H9 (cell line): ENCODE measurements at regions not wholly inside any gene's neighbourhood (a gene's known extent, or its start where the extent isn't known, plus 50 kb on each side); places are given as distances from the start of the nearest gene placed in this dataset.

Experiments used
- DNase-seq: peaks from one replicate; pipeline ENCODE4 v3.0.0-alpha.2; 2017
- H2AFZ ChIP-seq: one replicate; pipeline ENCODE4 v1.6.1; 2013; ENCODE audit warnings: mild to moderate bottlenecking, low read length, control low read depth, moderate library complexity
- H2AK5ac ChIP-seq: 2 replicates; pipeline ENCODE4 v1.6.1; 2013; ENCODE audit warnings: low read length, control low read depth, mixed read lengths; ENCODE audit not compliant: insufficient read length
- H2BK120ac ChIP-seq: one replicate; pipeline ENCODE4 v1.6.1; 2013; ENCODE audit warnings: low read depth, mild to moderate bottlenecking, low read length, control low read depth, inconsistent platforms; ENCODE audit not compliant: poor library complexity, severe bottlenecking
- H2BK12ac ChIP-seq: 2 replicates; pipeline ENCODE4 v1.6.1; 2013; ENCODE audit warnings: low read length, control low read depth, mixed read lengths, low read depth; ENCODE audit not compliant: insufficient read length
- H2BK15ac ChIP-seq: 2 replicates; pipeline ENCODE4 v1.6.1; 2013; ENCODE audit warnings: low read depth, low read length, control low read depth
- H2BK20ac ChIP-seq: one replicate; pipeline ENCODE4 v1.6.1; 2013; ENCODE audit warnings: low read depth, mild to moderate bottlenecking, low read length, control low read depth, inconsistent platforms; ENCODE audit not compliant: poor library complexity, severe bottlenecking
- H2BK5ac ChIP-seq: 2 replicates; pipeline ENCODE4 v1.6.1; 2013; ENCODE audit warnings: low read length, control low read depth, mixed read lengths; ENCODE audit not compliant: insufficient read length
- H3K14ac ChIP-seq: 2 replicates; pipeline ENCODE4 v1.6.1; 2013; ENCODE audit warnings: low read length, control low read depth; ENCODE audit not compliant: insufficient read depth
- H3K18ac ChIP-seq: 2 replicates; pipeline ENCODE4 v1.6.1; 2013; ENCODE audit warnings: low read depth, mild to moderate bottlenecking, mixed read lengths, low read length, control low read depth; ENCODE audit not compliant: insufficient read length
- H3K23ac ChIP-seq: 2 replicates; pipeline ENCODE4 v1.6.1; 2013; ENCODE audit warnings: low read length, control low read depth, mixed read lengths, low read depth; ENCODE audit not compliant: insufficient read length
- H3K23me2 ChIP-seq: 2 replicates; pipeline ENCODE4 v1.6.1; 2013; ENCODE audit warnings: low read depth, mild to moderate bottlenecking, mixed read lengths, low read length, control low read depth; ENCODE audit not compliant: insufficient read length, poor library complexity, severe bottlenecking
- H3K27ac ChIP-seq: 2 replicates; pipeline ENCODE4 v1.5.1; 2013; ENCODE audit warnings: low read length, control low read depth, mixed read lengths, low read depth; ENCODE audit not compliant: insufficient read length
- H3K27me3 ChIP-seq: 2 replicates; pipeline ENCODE4 v1.6.1; 2013; ENCODE audit warnings: low read length, control low read depth, inconsistent platforms; ENCODE audit not compliant: insufficient read depth
- H3K4ac ChIP-seq: 2 replicates; pipeline ENCODE4 v1.6.1; 2013; ENCODE audit warnings: low read depth, mild to moderate bottlenecking, control low read depth, inconsistent platforms, low read length, moderate library complexity
- H3K4me1 ChIP-seq: 2 replicates; pipeline ENCODE4 v1.6.1; 2013; ENCODE audit warnings: low read length, control low read depth, inconsistent platforms; ENCODE audit not compliant: insufficient read depth
- H3K4me2 ChIP-seq: 2 replicates; pipeline ENCODE4 v1.6.1; 2013; ENCODE audit warnings: low read length, control low read depth, mixed read lengths; ENCODE audit not compliant: insufficient read length, insufficient read depth
- H3K56ac ChIP-seq: 2 replicates; pipeline ENCODE4 v1.6.1; 2013; ENCODE audit warnings: low read depth, mild to moderate bottlenecking, mixed read lengths, low read length, control low read depth; ENCODE audit not compliant: insufficient read length
- H3K79me1 ChIP-seq: 2 replicates; pipeline ENCODE4 v1.6.1; 2013; ENCODE audit warnings: low read depth, mild to moderate bottlenecking, moderate library complexity, low read length, control low read depth, inconsistent platforms; ENCODE audit not compliant: insufficient read depth, poor library complexity, severe bottlenecking
- H3K79me2 ChIP-seq: 2 replicates; pipeline ENCODE4 v1.6.1; 2013; ENCODE audit warnings: low read length, control low read depth, inconsistent platforms; ENCODE audit not compliant: insufficient read depth
- H3K9ac ChIP-seq: 2 replicates; pipeline ENCODE4 v1.6.1; 2013; ENCODE audit warnings: low read length, control low read depth, mixed read lengths; ENCODE audit not compliant: insufficient read length; ENCODE audit errors: extremely low read depth
- H3K9me3 ChIP-seq: one replicate; pipeline ENCODE4 v1.6.1; 2013; ENCODE audit warnings: low read depth, low read length, inconsistent platforms; ENCODE audit not compliant: control insufficient read depth
- H3T11ph ChIP-seq: one replicate; pipeline ENCODE4 v1.6.1; 2013; ENCODE audit warnings: mild to moderate bottlenecking, low read length, control low read depth, inconsistent platforms
- H4K20me1 ChIP-seq: one replicate; pipeline ENCODE4 v1.6.1; 2013; ENCODE audit not compliant: control insufficient read depth, insufficient read length, insufficient read depth
- H4K5ac ChIP-seq: 2 replicates; pipeline ENCODE4 v1.6.1; 2013; ENCODE audit warnings: low read depth, mild to moderate bottlenecking, mixed read lengths, low read length, control low read depth; ENCODE audit not compliant: insufficient read length
- H4K8ac ChIP-seq: replicated peaks from 2 replicates; pipeline ENCODE4 v1.6.1; 2013; ENCODE audit warnings: low read length, control low read depth, mixed read lengths, low read depth; ENCODE audit not compliant: insufficient read length
- H4K91ac ChIP-seq: 2 replicates; pipeline ENCODE4 v1.6.1; 2013; ENCODE audit warnings: low read depth, mild to moderate bottlenecking, moderate library complexity, mixed read lengths, low read length, control low read depth; ENCODE audit not compliant: insufficient read length
- H3K27ac Mint-ChIP-seq, 3 experiments: 2 replicates in 2 of 3; 3 replicates in 1 of 3; pipeline ENCODE4 v1.8.0; 2020 to 2021; ENCODE audit warnings: mixed read lengths in 3 of 3, mild to moderate bottlenecking in 1 of 3, moderate library complexity in 1 of 3
- H3K27me3 Mint-ChIP-seq: 2 replicates; pipeline ENCODE4 v1.8.0; 2021; ENCODE audit warnings: low read depth, mild to moderate bottlenecking, moderate library complexity, mixed read lengths
- H3K36me3 Mint-ChIP-seq, 3 experiments: 2 replicates in 2 of 3; 3 replicates in 1 of 3; pipeline ENCODE4 v1.8.0; 2020 to 2021; ENCODE audit warnings: low read depth in 3 of 3, mixed read lengths in 3 of 3; ENCODE audit not compliant: insufficient read depth in 1 of 3
- H3K4me1 Mint-ChIP-seq, 2 experiments: 2 replicates each; pipeline ENCODE4 v1.8.0; 2020; ENCODE audit warnings: mixed read lengths in 2 of 2
- H3K4me3 Mint-ChIP-seq, 2 experiments: 2 replicates in 1 of 2; 3 replicates in 1 of 2; pipeline ENCODE4 v1.8.0; 2020 to 2021; ENCODE audit warnings: mild to moderate bottlenecking in 2 of 2, mixed read lengths in 2 of 2, moderate library complexity in 1 of 2
- H3K9me3 Mint-ChIP-seq, 2 experiments: 2 replicates in 1 of 2; 3 replicates in 1 of 2; pipeline ENCODE4 v1.8.0; 2020; ENCODE audit warnings: mild to moderate bottlenecking in 2 of 2, mixed read lengths in 2 of 2, moderate library complexity in 1 of 2
- WGBS: extraction: QIAGEN DNeasy Blood & Tissue Kit; methylation state at CpG from one replicate; pipeline ENCODE4 v1.1.7; 2013; ENCODE audit warnings: missing lambda C conversion rate, low lambda C conversion rate, mixed read lengths; ENCODE audit not compliant: insufficient read length; ENCODE audit errors: extremely low coverage; 5-methylcytosine and 5-hydroxymethylcytosine counted together
- TF ChIP-seq, protein P1 (sequence below): fragments of 200-600 bp; sonication (generic); conservative IDR thresholded peaks from 3 replicates; pipeline ENCODE4 v1.8.0; 2021; ENCODE audit warnings: antibody characterized with exemption, mild to moderate bottlenecking

DNA sequence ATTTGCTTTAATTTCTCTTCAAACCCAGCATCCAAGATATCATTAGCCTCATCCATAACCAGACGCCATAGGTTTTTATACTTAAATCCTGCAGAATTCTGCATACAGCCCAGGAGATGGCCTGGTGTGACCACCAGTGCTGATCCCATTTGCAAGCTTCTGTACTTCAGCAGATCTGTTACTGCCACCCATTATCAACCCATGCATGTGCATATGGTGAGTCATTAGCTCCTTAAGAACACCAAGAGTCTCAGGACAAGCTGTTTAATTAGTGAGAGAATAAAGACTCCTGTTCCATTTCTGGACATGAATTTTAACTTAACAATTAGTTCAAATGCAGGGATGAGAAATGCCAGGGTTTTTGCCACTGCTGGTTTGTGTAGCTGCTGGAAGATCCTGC, 110.7 kb upstream of the TANK start:
- H3K56ac ChIP-seq, result no peak overlapping the region
- WGBS, result no CpG with 5 or more reads among the region's 1 CpG
- H3K36me3 Mint-ChIP-seq, result no peaks in the 10 kb centered on the region
- no peak overlapping the region for H3K4me2 ChIP-seq
- no peak for DNase-seq
- no peak overlapping the region for H3K27ac Mint-ChIP-seq
- no peak overlapping the region for H4K91ac ChIP-seq
- H3K4me1 ChIP-seq, result peaks cover 4% of the 10 kb centered on the region; the same call in 1 of the 2 replicates
- no peak overlapping the region for H3K27ac ChIP-seq
- no peaks in the 10 kb centered on the region; the same call in 1 of the 2 replicates for H3K27me3 Mint-ChIP-seq
- TF ChIP-seq, protein P1, sequence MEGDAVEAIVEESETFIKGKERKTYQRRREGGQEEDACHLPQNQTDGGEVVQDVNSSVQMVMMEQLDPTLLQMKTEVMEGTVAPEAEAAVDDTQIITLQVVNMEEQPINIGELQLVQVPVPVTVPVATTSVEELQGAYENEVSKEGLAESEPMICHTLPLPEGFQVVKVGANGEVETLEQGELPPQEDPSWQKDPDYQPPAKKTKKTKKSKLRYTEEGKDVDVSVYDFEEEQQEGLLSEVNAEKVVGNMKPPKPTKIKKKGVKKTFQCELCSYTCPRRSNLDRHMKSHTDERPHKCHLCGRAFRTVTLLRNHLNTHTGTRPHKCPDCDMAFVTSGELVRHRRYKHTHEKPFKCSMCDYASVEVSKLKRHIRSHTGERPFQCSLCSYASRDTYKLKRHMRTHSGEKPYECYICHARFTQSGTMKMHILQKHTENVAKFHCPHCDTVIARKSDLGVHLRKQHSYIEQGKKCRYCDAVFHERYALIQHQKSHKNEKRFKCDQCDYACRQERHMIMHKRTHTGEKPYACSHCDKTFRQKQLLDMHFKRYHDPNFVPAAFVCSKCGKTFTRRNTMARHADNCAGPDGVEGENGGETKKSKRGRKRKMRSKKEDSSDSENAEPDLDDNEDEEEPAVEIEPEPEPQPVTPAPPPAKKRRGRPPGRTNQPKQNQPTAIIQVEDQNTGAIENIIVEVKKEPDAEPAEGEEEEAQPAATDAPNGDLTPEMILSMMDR, result no peak
- no peaks in the 10 kb centered on the region for H4K20me1 ChIP-seq
- H3K27me3 ChIP-seq, result no peaks in the 10 kb centered on the region
- H2BK20ac ChIP-seq, result no peak overlapping the region
- H3K14ac ChIP-seq, result no peak overlapping the region
- no peak overlapping the region for H2BK5ac ChIP-seq
- H3K9me3 ChIP-seq, result no peaks in the 10 kb centered on the region
- no peak overlapping the region for H2AK5ac ChIP-seq
- no peak overlapping the region for H2AFZ ChIP-seq
- no peaks in the 10 kb centered on the region for H3K9me3 Mint-ChIP-seq
- no peaks in the 10 kb centered on the region for H3K23me2 ChIP-seq
- no peaks in the 10 kb centered on the region for H3K79me2 ChIP-seq
- no peak overlapping the region for H3K4ac ChIP-seq
- no peak overlapping the region for H4K5ac ChIP-seq
- H3K4me3 Mint-ChIP-seq, result no peak overlapping the region
- no peaks in the 10 kb centered on the region for H3K79me1 ChIP-seq
- H4K8ac ChIP-seq, result no peak overlapping the region
- no peak overlapping the region for H3K18ac ChIP-seq
- H3K4me1 Mint-ChIP-seq, result peaks cover 32% of the 10 kb centered on the region in 2 experiments
- H3K23ac ChIP-seq, result no peak overlapping the region
- H2BK12ac ChIP-seq, result no peak overlapping the region
- H3K9ac ChIP-seq, result no peak overlapping the region
- H2BK15ac ChIP-seq, result no peak overlapping the region
- no peak overlapping the region for H3T11ph ChIP-seq
- H2BK120ac ChIP-seq, result no peak overlapping the region
